Pancreas (tissue), 10 donors: ENCODE measurements at regions not wholly inside any gene's neighbourhood (a gene's known extent, or its start where the extent isn't known, plus 50 kb on each side); places are given as distances from the start of the nearest gene placed in this dataset.

Experiments used
- ATAC-seq, 4 donors: fragments of 200-7000 bp; cut with Tn5 transposase; one replicate each; pipeline versions ENCODE4 v1.8.0 to v1.9.1; 2020; ENCODE audit warnings: mild to moderate bottlenecking in 4 of 4, moderate library complexity in 4 of 4
- DNase-seq, 6 donors: peaks; one replicate each; pipeline ENCODE4 v3.0.0-alpha.2; 2020
- FAIRE-seq: peaks from 2 replicates; lab custom pipeline; 2012; peaks lifted over from hg19 to GRCh38; lab: Jason Lieb, UNC
- H3K27ac ChIP-seq, 4 donors: fragments of 200-600 bp; sonication (generic); 1 replicate in 3 of 4; 2 replicates in 1 of 4; pipeline versions ENCODE4 v1.5.0 to v1.8.0; 2020
- H3K27me3 ChIP-seq, 4 donors: fragments of 200-600 bp; one replicate each; pipeline ENCODE4 v1.8.0; 2021
- H3K36me3 ChIP-seq, 3 donors: fragments of 200-600 bp; sonication (generic) in 1 of 3; one replicate each; pipeline versions ENCODE4 v1.5.0 to v1.8.0; 2020 to 2021
- H3K4me1 ChIP-seq, 3 donors: fragments of 200-600 bp; one replicate each; pipeline ENCODE4 v1.8.0; 2021
- H3K4me3 ChIP-seq, 4 donors: fragments of 200-600 bp; sonication (generic) in 2 of 4; one replicate each; pipeline versions ENCODE4 v1.5.0 to v1.8.0; 2020 to 2021
- H3K9me3 ChIP-seq, 4 donors: fragments of 200-600 bp; one replicate each; pipeline ENCODE4 v1.8.0; 2021
- CTCF ChIP-seq, 4 donors: fragments of 200-600 bp; sonication (generic) in 3 of 4; IDR thresholded peaks; one replicate each; pipeline versions ENCODE4 v1.5.0 to v1.8.0; 2021; ENCODE audit warnings: antibody characterized with exemption in 4 of 4
- WGBS, 2 donors: extraction: QIAGEN DNeasy Blood & Tissue Kit; methylation state at CpG; one replicate each; pipeline ENCODE4 v1.1.7; 2013; 5-methylcytosine and 5-hydroxymethylcytosine counted together
- intact Hi-C, 3 donors: fragments of 100-400 bp; cut with DNase I; formaldehyde crosslinking; loops; one replicate each; pipeline versions ENCODE4 v1.11.1 to v1.14.2; 2022
- donor health status: healthy with polysubstance abuse.
- donor health status: DM: no; HTN: no; CAD: no; lungs with moderate emphysema.
- donor health status: DM: no; HTN: no; CAD: no.
- donor health status: control.
- donor health status: control.
- donor health status: Bipolar disorder and iron deficiency.
- donor health status: DM: yes; HTN: yes; CAD: no.
- donor health status: DM: no; HTN: no; CAD: no.
- donor health status: DM: no; HTN: no; CAD: no.
- donor health status: DM: yes; HTN: yes; CAD: no.

DNA sequence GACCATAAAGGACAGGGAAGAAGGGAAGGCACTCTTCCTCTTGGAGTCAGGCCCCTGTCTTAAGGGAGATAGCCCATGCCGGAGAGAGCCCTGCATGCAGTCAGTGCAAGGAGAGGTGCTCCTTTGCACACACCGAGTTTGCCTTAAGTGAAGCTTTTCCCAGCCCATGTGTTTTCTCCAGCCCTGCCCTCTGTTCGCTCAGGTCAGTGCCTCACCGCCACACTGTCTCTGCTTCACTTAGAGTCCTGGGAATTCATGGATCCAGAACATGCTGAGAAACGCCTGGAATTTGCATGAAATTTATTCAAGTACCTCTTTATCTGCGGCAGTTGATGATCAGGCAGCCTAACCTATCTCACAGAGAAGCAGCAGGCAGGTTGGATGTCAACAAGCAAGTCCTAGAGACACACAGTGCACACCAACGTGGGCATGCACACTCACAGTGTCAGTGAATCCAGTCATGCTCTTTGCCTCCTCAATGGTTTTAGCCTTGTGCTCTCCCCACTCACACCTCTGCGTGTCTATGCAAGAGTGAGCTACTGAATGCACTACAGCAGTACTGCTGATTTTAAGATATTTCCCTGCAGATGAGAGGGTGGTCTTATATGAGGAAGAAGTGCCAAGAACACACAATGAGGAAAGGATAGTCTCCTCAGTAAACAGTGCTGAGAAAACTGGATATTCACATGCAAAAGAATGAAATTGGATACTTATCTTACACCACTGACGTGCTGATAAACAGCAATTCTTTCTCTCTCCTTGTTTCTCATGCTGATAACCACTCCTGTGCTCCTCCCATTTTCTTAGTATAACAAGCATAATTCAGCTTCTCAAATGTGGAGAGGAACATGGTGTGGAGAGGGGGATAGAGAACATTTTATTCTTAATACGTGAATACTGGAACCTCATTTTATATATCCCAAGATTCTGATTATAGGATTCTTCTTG is 295.1 kb upstream of the CDYL start:
- Histone ChIP-seq H3K4me3 (no peak overlapping the region), H3K36me3 (no peaks in the 10 kb centered on the region), H3K27me3 (peaks cover 0 to 3% (median 0%) of the 10 kb centered on the region in 4 donors), H3K9me3 (no peaks in the 10 kb centered on the region), H3K27ac (no peak overlapping the region), H3K4me1 (no peaks in the 10 kb centered on the region)
- ATAC-seq: no peak
- DNase-seq: no peak
- no peak for TF ChIP-seq CTCF (IDR thresholded peaks at IDR 0.05)
- FAIRE-seq: no peak
- intact Hi-C loops: no loop called here
- WGBS, 2 donors: 42 to 46% methylated on average over 10 of the region's 10 CpGs

- no peak overlapping the region for H3K27ac ChIP-seq
- no peak for TF ChIP-seq CTCF (IDR thresholded peaks at IDR 0.05)
- intact Hi-C loops: no loop called here
- H3K9me3 ChIP-seq: no peaks in the 10 kb centered on the region
- 14 to 18% methylated on average over 3 of the region's 3 CpGs for WGBS, 2 donors
- no peaks in the 10 kb centered on the region for H3K4me1 ChIP-seq
- DNase-seq (no peak), FAIRE-seq (no peak), ATAC-seq (no peak)
- H3K36me3 ChIP-seq: no peaks in the 10 kb centered on the region
- no peak overlapping the region for H3K4me3 ChIP-seq
- no peaks in the 10 kb centered on the region for H3K27me3 ChIP-seq
Observed at GRCh38 chr6:4478098-4478497, 298.1 kb upstream of the CDYL start.

DNA sequence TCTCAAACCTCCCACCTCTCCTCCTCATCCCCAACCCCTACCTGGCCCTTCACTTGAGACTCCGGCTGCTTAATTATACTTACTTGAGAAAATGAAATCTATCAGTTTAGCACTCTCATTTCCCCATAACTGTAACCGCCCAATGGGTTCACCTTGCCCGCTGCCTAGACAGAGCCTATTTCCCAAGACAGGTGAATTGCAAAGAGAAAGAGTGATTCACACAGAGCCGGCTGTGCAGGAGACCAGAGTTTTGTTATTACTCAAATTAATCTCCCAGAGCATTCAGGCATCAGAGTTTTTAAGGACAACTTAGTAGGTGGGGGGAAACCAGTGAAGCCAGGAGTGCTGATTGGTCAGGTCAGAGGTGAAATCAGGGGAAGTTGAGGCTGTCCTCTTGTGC is 301.4 kb upstream of the CDYL start:
- H3K4me1 ChIP-seq: no peaks in the 10 kb centered on the region
- H3K36me3 ChIP-seq: no peaks in the 10 kb centered on the region
- no peaks in the 10 kb centered on the region for H3K27me3 ChIP-seq
- no peak for TF ChIP-seq CTCF (IDR thresholded peaks at IDR 0.05)
- DNase-seq (no peak), FAIRE-seq (no peak), ATAC-seq (no peak)
- no peak overlapping the region for H3K4me3 ChIP-seq
- 82 to 86% methylated on average over 4 of the region's 4 CpGs for WGBS, 2 donors
- no peaks in the 10 kb centered on the region for H3K9me3 ChIP-seq
- intact Hi-C loops: no loop called here
- no peak overlapping the region for H3K27ac ChIP-seq

DNA sequence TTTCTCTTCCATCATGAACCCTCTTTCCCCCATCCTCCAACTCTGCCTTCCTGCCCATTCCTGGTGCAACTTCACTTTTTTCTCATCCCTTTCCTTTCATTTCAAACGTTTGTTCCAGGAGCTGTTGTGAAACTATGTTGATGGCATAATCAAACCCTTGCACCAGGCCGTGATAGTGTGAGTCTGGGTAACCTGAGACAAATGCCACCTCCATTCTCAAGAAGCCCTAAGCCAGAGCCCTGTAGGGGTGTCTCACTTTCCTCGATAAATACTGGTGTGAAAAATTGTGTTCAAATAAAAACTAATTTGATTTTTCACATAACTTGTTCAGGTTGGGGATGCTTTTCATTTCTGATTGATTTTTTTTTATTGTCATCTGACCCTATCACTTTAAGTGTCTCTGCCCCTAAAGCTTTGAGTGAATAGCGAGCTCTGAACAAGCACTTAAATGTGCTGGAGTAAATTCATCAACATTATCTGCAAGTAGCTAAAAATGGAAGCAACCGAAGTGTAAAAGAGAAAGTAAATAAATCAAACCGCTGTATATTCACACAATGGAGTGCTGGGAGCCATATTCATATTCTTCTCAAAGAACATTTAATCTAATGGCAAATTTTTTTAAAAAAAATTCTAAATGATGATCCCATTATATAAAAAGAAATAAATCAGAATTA is 303.1 kb upstream of the CDYL start:
- DNase-seq (no peak), FAIRE-seq (no peak), ATAC-seq (peak in 1 of 4 donors; percentile 56)
- H3K4me3 ChIP-seq: no peak overlapping the region
- H3K9me3 ChIP-seq: no peaks in the 10 kb centered on the region
- no peaks in the 10 kb centered on the region for H3K27me3 ChIP-seq
- no peak for TF ChIP-seq CTCF (IDR thresholded peaks at IDR 0.05)
- H3K27ac ChIP-seq: no peak overlapping the region
- intact Hi-C loops: no loop called here
- WGBS, 2 donors: 31 to 41% methylated on average over 6 of the region's 6 CpGs
- H3K4me1 ChIP-seq: no peaks in the 10 kb centered on the region
- no peaks in the 10 kb centered on the region for H3K36me3 ChIP-seq
